ENCODE measurements at regions not wholly inside any gene's neighbourhood (a gene's known extent, or its start where the extent isn't known, plus 50 kb on each side); places are given as distances from the start of the nearest gene placed in this dataset.

DNA sequence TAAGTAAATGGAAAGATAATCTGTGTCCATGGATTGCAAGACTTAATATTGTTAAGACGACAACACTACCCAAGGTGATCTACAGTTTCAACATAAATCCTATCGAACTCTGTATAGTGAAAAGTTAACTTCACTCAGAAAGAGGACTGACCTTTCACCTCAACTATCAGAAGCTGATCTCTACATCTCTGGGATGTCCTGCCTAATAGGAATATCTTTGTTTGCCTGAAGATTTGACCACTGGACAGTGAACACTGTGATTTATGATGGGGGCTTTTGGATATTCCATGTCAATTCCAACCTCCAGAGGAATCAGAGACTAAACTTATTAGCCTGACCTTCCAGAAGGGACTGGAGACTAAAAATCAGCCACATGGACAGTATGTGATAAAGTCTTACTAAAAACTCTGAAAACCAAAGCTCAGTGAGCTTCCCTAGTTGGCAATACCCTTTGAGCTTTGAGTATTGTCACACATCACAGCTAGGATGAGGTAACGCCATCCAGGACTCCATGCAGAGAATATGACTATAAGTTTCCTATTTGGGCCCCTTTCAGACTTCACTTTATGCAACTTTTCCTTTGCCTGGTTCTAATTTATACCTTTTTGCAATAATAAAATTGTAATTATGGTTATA is 164.9 kb upstream of the SETMAR start:
- 74 to 83% methylated on average over 2 to 3 of the region's 3 CpGs for WGBS, 2 donors (ENCODE audit: low coverage in 1 of 2)
- Histone ChIP-seq H3K9me3 (no peaks in the 10 kb centered on the region), H3K27ac (no peak overlapping the region), H3K27me3 (no peaks in the 10 kb centered on the region), H3K36me3 (no peaks in the 10 kb centered on the region), H3K4me3 (no peak overlapping the region), H3K4me1 (peaks cover 0 to 7% (median 1%) of the 10 kb centered on the region in 4 donors)
- in situ Hi-C loops (cut with MboI; ENCODE audit: low pct_ligation_motif_present in 1 of 4, low pct_unique_long_range_greater_than_20kb in 1 of 4, low sequenced_read_pairs in 3 of 4), result no loop called here
- intact Hi-C loops (cut with DNase I; ENCODE audit: low total_unique reads), result no loop called here
- no peak for DNase-seq
- TF ChIP-seq POLR2A (IDR thresholded peaks at IDR 0.05) (no peak), POLR2AphosphoS5 (IDR thresholded peaks at IDR 0.05) (no peak), EP300 (IDR thresholded peaks at IDR 0.05; ENCODE audit: low read depth) (no peak)
- TF ChIP-seq, protein P1, sequence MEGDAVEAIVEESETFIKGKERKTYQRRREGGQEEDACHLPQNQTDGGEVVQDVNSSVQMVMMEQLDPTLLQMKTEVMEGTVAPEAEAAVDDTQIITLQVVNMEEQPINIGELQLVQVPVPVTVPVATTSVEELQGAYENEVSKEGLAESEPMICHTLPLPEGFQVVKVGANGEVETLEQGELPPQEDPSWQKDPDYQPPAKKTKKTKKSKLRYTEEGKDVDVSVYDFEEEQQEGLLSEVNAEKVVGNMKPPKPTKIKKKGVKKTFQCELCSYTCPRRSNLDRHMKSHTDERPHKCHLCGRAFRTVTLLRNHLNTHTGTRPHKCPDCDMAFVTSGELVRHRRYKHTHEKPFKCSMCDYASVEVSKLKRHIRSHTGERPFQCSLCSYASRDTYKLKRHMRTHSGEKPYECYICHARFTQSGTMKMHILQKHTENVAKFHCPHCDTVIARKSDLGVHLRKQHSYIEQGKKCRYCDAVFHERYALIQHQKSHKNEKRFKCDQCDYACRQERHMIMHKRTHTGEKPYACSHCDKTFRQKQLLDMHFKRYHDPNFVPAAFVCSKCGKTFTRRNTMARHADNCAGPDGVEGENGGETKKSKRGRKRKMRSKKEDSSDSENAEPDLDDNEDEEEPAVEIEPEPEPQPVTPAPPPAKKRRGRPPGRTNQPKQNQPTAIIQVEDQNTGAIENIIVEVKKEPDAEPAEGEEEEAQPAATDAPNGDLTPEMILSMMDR (IDR thresholded peaks at IDR 0.05), result no peak

DNA sequence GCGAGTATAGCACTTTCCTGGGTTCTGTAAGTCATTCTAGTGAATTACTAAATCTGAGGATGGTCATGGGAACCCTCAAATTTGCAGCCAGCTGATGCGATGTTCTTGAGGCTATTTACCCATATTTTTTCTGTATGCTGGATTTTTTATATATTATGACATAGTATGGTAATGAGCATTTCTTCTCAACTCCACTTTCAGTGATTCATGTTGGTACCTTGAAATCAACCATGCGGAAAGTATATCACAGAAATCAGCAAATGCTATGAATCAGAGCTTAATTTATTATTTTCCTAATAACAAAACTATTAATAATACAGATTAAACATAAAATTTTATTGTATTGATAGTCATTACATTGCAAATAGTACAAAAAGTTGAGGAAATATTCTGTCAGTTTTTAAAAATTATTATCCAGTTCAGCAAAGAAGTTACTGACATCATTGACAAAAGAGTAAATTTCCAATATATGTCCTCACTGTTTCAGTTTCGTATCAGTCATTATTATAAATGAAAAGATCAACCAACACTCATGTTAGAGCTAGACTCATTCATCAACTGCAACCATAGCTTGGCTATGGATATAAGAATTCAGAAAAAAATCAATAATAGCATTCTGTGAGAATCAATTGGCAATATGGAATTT is 164.3 kb upstream of the SETMAR start:
- Histone ChIP-seq H3K4me3 (no peak overlapping the region), H3K36me3 (no peaks in the 10 kb centered on the region), H3K27ac (no peak overlapping the region), H3K9me3 (no peaks in the 10 kb centered on the region), H3K27me3 (no peaks in the 10 kb centered on the region), H3K4me1 (peaks cover 0 to 8% (median 1%) of the 10 kb centered on the region in 4 donors)
- intact Hi-C loops (cut with DNase I; ENCODE audit: low total_unique reads) (no loop called here), in situ Hi-C loops (cut with MboI; ENCODE audit: low pct_ligation_motif_present in 1 of 4, low pct_unique_long_range_greater_than_20kb in 1 of 4, low sequenced_read_pairs in 3 of 4) (no loop called here)
- TF ChIP-seq, protein P1 (IDR thresholded peaks at IDR 0.05), result no peak
- no peak for TF ChIP-seq POLR2AphosphoS5 (IDR thresholded peaks at IDR 0.05)
- no peak for TF ChIP-seq EP300 (IDR thresholded peaks at IDR 0.05; ENCODE audit: low read depth)
- TF ChIP-seq POLR2A (IDR thresholded peaks at IDR 0.05), result no peak
- no peak for DNase-seq
- 85 to 87% methylated on average over 4 of the region's 4 CpGs for WGBS, 2 donors (ENCODE audit: low coverage in 1 of 2)

DNA sequence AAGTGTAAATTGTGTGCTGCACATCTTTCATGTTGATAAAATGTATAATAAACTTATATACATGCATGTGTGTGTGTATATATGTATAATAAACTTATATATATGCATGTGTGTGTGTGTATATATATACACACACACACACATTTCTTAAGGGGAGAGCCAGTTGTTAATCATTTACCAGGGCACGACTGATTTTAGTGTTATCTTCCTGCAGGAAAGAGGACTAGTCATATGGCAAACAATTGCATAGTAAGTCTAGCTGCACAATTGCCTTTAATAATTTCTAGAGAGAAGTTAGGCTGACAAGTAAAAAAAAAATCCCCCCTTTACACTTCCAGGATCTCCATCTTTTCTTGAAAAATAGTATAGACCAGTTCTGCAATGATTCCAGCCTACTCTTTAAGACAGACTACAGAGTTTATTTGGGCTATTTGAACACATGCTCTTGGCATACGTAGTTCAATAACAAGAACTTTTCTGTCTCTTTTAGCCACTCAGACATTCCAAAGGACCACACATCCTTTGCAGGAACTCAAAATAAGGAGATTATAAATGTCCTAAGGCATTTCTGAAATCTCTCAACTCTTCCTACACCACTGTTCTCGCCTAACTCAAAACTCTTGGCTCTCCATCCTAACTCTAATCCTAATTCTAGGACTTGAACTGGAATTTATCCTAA is 163.6 kb upstream of the SETMAR start:
- intact Hi-C loops (cut with DNase I; ENCODE audit: low total_unique reads) (no loop called here), in situ Hi-C loops (cut with MboI; ENCODE audit: low pct_ligation_motif_present in 1 of 4, low pct_unique_long_range_greater_than_20kb in 1 of 4, low sequenced_read_pairs in 3 of 4) (no loop called here)
- 39 to 43% methylated on average over 3 of the region's 3 CpGs for WGBS, 2 donors (ENCODE audit: low coverage in 1 of 2)

DNA sequence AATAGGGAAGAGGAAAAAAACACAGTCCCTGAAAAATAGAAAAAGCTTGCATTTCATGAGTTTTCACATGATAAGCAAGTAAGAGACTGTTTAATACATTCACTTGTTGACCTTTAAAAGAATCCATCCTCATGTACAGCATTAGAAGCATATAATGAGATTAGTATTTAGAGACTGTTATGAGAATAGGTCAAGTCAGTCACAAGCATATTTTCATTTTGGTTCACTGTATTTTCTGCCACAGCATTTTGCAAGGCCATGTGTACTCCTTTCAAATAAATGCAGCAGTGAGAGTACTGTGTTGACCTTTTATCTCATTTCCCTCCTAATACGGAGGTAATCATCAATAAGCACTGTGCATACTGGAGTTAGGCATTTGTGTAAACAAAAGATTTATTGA is 162.2 kb upstream of the SETMAR start:
- Histone ChIP-seq H3K4me3 (no peak overlapping the region), H3K27ac (no peak overlapping the region), H3K27me3 (no peaks in the 10 kb centered on the region), H3K4me1 (peaks cover 0 to 8% (median 1%) of the 10 kb centered on the region in 4 donors), H3K9me3 (no peaks in the 10 kb centered on the region), H3K36me3 (no peaks in the 10 kb centered on the region)
- intact Hi-C loops (cut with DNase I; ENCODE audit: low total_unique reads), result no loop called here
- WGBS, 2 donors (ENCODE audit: low coverage in 1 of 2), result 79 to 83% methylated on average over 1 of the region's 1 CpG
- in situ Hi-C loops (cut with MboI; ENCODE audit: low pct_ligation_motif_present in 1 of 4, low pct_unique_long_range_greater_than_20kb in 1 of 4, low sequenced_read_pairs in 3 of 4), result no loop called here
- TF ChIP-seq, protein P1 (IDR thresholded peaks at IDR 0.05), result no peak
- no peak for TF ChIP-seq POLR2A (IDR thresholded peaks at IDR 0.05)
- TF ChIP-seq EP300 (IDR thresholded peaks at IDR 0.05; ENCODE audit: low read depth), result no peak
- TF ChIP-seq POLR2AphosphoS5 (IDR thresholded peaks at IDR 0.05), result no peak
- no peak for DNase-seq

More for the DNA sequence above, 163.6 kb upstream of the SETMAR start:
- no peak overlapping the region for H3K4me3 ChIP-seq
- H3K9me3 ChIP-seq, result no peaks in the 10 kb centered on the region
- TF ChIP-seq POLR2A (IDR thresholded peaks at IDR 0.05), result no peak
- no peak for TF ChIP-seq POLR2AphosphoS5 (IDR thresholded peaks at IDR 0.05)
- TF ChIP-seq, protein P1 (IDR thresholded peaks at IDR 0.05), result no peak
- no peak for TF ChIP-seq EP300 (IDR thresholded peaks at IDR 0.05; ENCODE audit: low read depth)
- no peak for DNase-seq
- H3K27me3 ChIP-seq, result no peaks in the 10 kb centered on the region
- H3K36me3 ChIP-seq, result no peaks in the 10 kb centered on the region
- H3K27ac ChIP-seq, result no peak overlapping the region
- H3K4me1 ChIP-seq, result peaks cover 0 to 8% (median 1%) of the 10 kb centered on the region in 4 donors

Measured in transverse colon (tissue), 4 donors.